ENCODE measurements at regions not wholly inside any gene's neighbourhood (a gene's known extent, or its start where the extent isn't known, plus 50 kb on each side); places are given as distances from the start of the nearest gene placed in this dataset.

DNA sequence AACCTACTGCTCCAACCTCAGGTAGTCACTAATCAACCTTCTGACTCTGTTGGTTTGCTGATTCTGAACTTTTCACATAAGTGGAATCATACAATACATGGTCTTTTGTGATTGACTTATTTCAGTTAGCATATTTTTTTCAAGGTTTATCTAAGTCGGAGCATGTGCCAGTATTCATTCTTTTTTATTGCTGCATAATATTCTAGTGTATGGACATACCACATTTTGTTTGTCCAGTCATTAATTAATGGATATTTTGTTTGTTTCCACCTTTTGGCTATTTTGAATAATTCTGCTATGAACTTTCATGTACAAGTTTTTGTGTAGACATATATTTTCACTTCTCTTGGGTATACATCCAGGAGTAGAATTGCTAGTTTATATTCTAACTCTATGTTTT lies 53.0 kb upstream of the LRRN2 start:
- TF ChIP-seq, protein P1, sequence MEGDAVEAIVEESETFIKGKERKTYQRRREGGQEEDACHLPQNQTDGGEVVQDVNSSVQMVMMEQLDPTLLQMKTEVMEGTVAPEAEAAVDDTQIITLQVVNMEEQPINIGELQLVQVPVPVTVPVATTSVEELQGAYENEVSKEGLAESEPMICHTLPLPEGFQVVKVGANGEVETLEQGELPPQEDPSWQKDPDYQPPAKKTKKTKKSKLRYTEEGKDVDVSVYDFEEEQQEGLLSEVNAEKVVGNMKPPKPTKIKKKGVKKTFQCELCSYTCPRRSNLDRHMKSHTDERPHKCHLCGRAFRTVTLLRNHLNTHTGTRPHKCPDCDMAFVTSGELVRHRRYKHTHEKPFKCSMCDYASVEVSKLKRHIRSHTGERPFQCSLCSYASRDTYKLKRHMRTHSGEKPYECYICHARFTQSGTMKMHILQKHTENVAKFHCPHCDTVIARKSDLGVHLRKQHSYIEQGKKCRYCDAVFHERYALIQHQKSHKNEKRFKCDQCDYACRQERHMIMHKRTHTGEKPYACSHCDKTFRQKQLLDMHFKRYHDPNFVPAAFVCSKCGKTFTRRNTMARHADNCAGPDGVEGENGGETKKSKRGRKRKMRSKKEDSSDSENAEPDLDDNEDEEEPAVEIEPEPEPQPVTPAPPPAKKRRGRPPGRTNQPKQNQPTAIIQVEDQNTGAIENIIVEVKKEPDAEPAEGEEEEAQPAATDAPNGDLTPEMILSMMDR (IDR thresholded peaks at IDR 0.05; ENCODE audit: low read length), result no peak
- no peak for TF ChIP-seq EZH2 (optimal IDR thresholded peaks at IDR 0.05; ENCODE audit: low read depth, low read length)

Measured in MM.1S (cell line).